ENCODE measurements at regions not wholly inside any gene's neighbourhood (a gene's known extent, or its start where the extent isn't known, plus 50 kb on each side); places are given as distances from the start of the nearest gene placed in this dataset.

DNA sequence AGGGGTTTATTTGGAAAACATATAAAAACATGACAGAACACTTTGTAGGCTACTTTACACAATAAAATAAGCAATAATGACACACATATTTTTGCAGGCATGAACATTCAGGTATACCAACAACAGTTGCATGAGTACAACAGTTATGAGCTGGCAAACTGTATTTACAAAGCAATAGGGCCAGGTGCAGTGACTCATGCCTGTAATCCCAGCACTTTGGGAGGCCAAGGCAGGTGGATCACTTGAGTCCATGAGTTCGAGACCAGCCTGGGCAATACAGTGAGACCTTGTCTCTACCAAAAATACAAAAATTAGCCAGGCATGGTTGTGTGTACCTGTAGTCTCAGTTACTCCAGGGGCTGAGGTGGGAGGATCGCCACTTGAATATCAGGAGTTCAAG is 101.1 kb downstream of the BMP4 start:
- H3K4me3 ChIP-seq, result no peak overlapping the region
- no peaks in the 10 kb centered on the region for H3K36me3 ChIP-seq (ENCODE audit: insufficient read depth in 1 of 2, low read depth in 1 of 2)
- ATAC-seq, result no peak

DNA sequence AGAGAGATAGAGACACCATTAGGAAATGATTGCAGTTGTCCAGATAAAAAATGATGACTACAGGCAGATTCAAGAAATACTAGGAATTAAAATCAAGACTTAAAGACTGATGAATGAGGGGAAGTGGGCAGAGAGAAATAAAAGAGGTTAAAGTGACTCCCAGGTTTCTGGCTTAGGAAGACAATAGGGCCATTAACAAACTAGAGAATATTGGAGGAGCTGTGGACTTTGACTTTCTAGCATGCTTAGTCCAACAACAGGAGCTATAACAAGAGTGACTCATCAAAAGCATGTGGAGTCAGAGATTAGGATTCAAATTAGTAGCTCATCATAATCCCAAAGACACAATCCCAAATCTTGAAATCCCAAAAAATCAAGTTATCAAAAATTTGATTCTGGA is 101.5 kb downstream of the BMP4 start:
- H3K36me3 ChIP-seq (ENCODE audit: insufficient read depth in 1 of 2, low read depth in 1 of 2), result no peaks in the 10 kb centered on the region
- TF ChIP-seq, protein P1, sequence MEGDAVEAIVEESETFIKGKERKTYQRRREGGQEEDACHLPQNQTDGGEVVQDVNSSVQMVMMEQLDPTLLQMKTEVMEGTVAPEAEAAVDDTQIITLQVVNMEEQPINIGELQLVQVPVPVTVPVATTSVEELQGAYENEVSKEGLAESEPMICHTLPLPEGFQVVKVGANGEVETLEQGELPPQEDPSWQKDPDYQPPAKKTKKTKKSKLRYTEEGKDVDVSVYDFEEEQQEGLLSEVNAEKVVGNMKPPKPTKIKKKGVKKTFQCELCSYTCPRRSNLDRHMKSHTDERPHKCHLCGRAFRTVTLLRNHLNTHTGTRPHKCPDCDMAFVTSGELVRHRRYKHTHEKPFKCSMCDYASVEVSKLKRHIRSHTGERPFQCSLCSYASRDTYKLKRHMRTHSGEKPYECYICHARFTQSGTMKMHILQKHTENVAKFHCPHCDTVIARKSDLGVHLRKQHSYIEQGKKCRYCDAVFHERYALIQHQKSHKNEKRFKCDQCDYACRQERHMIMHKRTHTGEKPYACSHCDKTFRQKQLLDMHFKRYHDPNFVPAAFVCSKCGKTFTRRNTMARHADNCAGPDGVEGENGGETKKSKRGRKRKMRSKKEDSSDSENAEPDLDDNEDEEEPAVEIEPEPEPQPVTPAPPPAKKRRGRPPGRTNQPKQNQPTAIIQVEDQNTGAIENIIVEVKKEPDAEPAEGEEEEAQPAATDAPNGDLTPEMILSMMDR (IDR thresholded peaks at IDR 0.05), result no peak
- ATAC-seq, result no peak

More for the DNA sequence above, 101.1 kb downstream of the BMP4 start:
- TF ChIP-seq, protein P1 (IDR thresholded peaks at IDR 0.05), result no peak
- no peak for DNase-seq
- Histone ChIP-seq H3K4me1 (no peaks in the 10 kb centered on the region), H3K27me3 (ENCODE audit: insufficient read depth in 3 of 3, low read length in 2 of 3) (peaks cover 0 to 1% (median 0%) of the 10 kb centered on the region in 3 donors), H3K9me3 (no peaks in the 10 kb centered on the region), H3K27ac (no peak overlapping the region)
- WGBS, 3 donors, result 41 to 84% (median 44%) methylated on average over 2 of the region's 2 CpGs
- intact Hi-C loops (cut with DNase I), result no loop called here

DNA sequence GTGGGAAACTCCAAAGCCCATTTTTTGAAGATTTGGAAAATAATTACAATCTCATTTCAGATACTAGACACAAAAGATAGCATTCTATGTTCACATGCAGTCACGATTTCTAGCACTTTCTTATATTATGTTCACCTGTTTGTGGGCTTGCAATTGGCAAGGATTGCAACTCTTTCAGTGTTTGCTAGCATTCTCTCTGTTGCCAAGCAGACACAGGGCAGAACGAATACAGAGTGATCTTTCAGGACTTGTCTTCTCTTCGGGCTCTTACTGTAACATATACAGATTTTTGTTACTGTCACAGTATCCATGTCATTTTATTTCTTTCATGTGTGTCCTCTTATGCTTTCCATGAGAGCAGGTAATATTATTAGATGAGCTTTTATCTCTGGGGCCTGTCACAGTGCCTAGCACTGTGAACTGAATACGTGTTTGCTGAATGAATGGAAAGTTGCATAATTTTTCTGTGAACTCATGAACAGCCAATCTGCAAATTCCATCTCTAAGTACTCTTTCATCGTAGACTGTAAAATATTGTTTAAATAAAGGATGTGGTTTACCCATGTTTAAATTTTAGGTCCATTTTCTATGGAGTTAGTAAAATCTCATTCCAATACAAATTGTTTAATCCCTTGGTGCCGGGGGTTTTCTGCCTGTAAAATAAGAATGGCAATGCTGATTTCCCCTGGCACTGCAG is 105.1 kb downstream of the BMP4 start:
- ATAC-seq, result no peak

More for the DNA sequence above, 101.5 kb downstream of the BMP4 start:
- intact Hi-C loops (cut with DNase I), result no loop called here
- no peaks in the 10 kb centered on the region for H3K4me1 ChIP-seq
- H3K27me3 ChIP-seq (ENCODE audit: insufficient read depth in 3 of 3, low read length in 2 of 3), result peaks cover 0 to 1% (median 0%) of the 10 kb centered on the region in 3 donors
- no peak for DNase-seq
- no peak overlapping the region for H3K27ac ChIP-seq
- no peaks in the 10 kb centered on the region for H3K9me3 ChIP-seq
- H3K4me3 ChIP-seq, result no peak overlapping the region

DNA sequence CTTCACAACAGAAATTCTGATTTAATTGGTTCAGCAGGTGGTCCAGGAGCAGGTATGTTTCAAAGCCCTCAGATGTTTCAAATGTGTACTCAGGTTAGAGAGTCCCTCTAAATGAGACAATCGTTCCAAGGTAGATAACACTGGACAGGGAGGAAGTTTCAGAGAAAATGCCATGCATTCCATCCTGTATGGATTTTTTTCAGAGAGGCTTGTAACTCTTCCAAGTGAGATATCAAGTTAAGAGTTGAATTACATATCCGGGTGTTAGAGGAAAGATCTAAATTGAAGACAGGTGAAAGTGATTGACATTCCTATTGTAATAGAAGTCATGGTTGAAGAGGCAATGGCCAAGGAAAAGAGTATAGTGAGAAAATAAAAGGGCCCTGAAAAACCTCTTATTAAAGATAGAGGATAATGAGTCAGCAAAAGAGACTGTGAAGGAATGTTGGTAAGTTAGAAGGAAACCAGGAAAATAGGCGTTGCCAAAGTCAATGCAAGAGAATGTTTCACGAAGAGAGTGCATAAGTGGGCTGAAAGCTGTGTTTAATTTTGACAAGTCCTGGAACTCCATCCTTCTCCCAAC is 105.8 kb downstream of the BMP4 start:
- no peaks in the 10 kb centered on the region for H3K36me3 ChIP-seq (ENCODE audit: insufficient read depth in 1 of 2, low read depth in 1 of 2)
- no peak for ATAC-seq
- no peak overlapping the region for H3K4me3 ChIP-seq
- TF ChIP-seq, protein P1 (IDR thresholded peaks at IDR 0.05), result no peak
- intact Hi-C loops (cut with DNase I), result no loop called here
- no peak for DNase-seq
- 41 to 47% (median 43%) methylated on average over 4 of the region's 4 CpGs for whole genome bisulfite sequencing, 3 donors
- no peak overlapping the region for H3K27ac ChIP-seq
- peaks cover 0 to 1% (median 0%) of the 10 kb centered on the region in 3 donors for H3K27me3 ChIP-seq (ENCODE audit: insufficient read depth in 3 of 3, low read length in 2 of 3)
- H3K9me3 ChIP-seq, result no peaks in the 10 kb centered on the region
- no peaks in the 10 kb centered on the region for H3K4me1 ChIP-seq

More for the DNA sequence above, 105.1 kb downstream of the BMP4 start:
- no peak for DNase-seq
- H3K27me3 ChIP-seq (ENCODE audit: insufficient read depth in 3 of 3, low read length in 2 of 3), result peaks cover 0 to 1% (median 0%) of the 10 kb centered on the region in 3 donors
- WGBS, 3 donors, result 42 to 67% (median 48%) methylated on average over 6 of the region's 6 CpGs
- TF ChIP-seq, protein P1 (IDR thresholded peaks at IDR 0.05), result no peak
- no peaks in the 10 kb centered on the region for H3K9me3 ChIP-seq
- H3K4me3 ChIP-seq, result no peak overlapping the region
- no peaks in the 10 kb centered on the region for H3K4me1 ChIP-seq
- no peaks in the 10 kb centered on the region for H3K36me3 ChIP-seq (ENCODE audit: insufficient read depth in 1 of 2, low read depth in 1 of 2)
- intact Hi-C loops (cut with DNase I), result no loop called here
- no peak overlapping the region for H3K27ac ChIP-seq

Measured in psoas muscle (tissue), 7 donors.